ENCODE measurements at regions not wholly inside any gene's neighbourhood (a gene's known extent, or its start where the extent isn't known, plus 50 kb on each side); places are given as distances from the start of the nearest gene placed in this dataset.

- no peak for TF ChIP-seq POLR2AphosphoS5 (IDR thresholded peaks at IDR 0.05; ENCODE audit: low read depth, low read length)
- TF ChIP-seq POLR2A (IDR thresholded peaks at IDR 0.05; ENCODE audit: low read depth, low read length) = no peak
- no peak for TF ChIP-seq TAF1 (IDR thresholded peaks at IDR 0.05; ENCODE audit: borderline replicate concordance, low read depth, low read length)
Observed at GRCh38 chr15:81540909-81541308, 166.9 kb upstream of the TMC3 start.
